Cardiac fibroblast (primary cell): ENCODE measurements at regions not wholly inside any gene's neighbourhood (a gene's known extent, or its start where the extent isn't known, plus 50 kb on each side); places are given as distances from the start of the nearest gene placed in this dataset.

Experiments
- DNase-seq, 2 donors: peaks; one replicate each; pipeline versions ENCODE4 v3.0.0 to v3.0.0-alpha.2; 2010; ENCODE audit warnings: low read depth in 2 of 2
- H3K4me3 ChIP-seq, 2 donors: replicated peaks in 1 of 2; 1 replicate in 1 of 2; 2 replicates in 1 of 2; pipeline ENCODE4 v1.5.1; 2011; ENCODE audit warnings: low read depth in 2 of 2, low read length in 2 of 2, mild to moderate bottlenecking in 2 of 2, moderate library complexity in 1 of 2
- CTCF ChIP-seq: IDR thresholded peaks from one replicate; pipeline ENCODE4 v1.5.1; 2011; ENCODE audit warnings: low read depth, mild to moderate bottlenecking, low read length, inconsistent platforms

DNA sequence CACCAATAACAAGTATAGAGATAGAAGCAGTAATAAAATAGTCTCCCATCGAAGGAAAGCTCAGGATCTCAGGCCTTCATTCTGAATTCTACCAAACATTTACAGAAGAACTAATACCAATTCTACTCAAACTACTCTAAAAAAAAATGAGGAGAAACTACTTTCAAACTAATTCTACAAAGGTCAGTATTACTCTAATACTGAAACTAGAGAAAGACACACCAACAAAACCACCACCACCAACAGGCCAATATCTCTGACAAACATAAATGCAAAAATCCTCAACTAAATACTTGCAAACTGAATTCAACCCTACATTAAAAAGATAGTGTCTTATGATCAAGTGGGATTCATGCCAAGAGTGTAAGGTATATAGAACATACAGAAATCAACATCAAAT is 1078.4 kb downstream of the KCNT2 start:
- no peak for TF ChIP-seq CTCF
- no peak overlapping the region for H3K4me3 ChIP-seq
- DNase-seq = no peak

- no peak overlapping the region for H3K4me3 ChIP-seq
- TF ChIP-seq CTCF = no peak
Observed at GRCh38 chr1:195520757-195521156, 1087.5 kb downstream of the KCNT2 start.

DNA sequence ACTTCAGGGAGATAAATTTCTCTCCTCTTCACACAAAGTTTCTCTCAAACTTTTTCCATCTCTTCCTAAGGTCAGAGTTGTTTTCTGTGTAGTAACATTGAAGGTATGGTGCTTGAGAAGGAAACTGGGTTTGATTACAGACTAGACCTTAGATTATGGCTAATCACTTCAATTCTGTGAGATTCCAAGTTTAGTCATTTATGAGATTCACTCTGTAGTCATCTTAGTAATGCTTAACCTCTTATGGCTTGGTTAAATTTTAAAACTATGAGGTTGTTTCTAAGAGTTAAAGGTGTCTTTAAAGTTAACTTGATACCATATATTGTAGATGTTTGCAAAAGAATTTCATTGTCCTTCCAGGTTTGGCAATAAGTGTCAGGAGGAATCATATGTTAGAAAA is 1092.2 kb downstream of the KCNT2 start:
- no peak for DNase-seq
- no peak for TF ChIP-seq CTCF
- H3K4me3 ChIP-seq = no peak overlapping the region

More at GRCh38 chr1:195520757-195521156, 1087.5 kb downstream of the KCNT2 start:
- DNase-seq = no peak

DNA sequence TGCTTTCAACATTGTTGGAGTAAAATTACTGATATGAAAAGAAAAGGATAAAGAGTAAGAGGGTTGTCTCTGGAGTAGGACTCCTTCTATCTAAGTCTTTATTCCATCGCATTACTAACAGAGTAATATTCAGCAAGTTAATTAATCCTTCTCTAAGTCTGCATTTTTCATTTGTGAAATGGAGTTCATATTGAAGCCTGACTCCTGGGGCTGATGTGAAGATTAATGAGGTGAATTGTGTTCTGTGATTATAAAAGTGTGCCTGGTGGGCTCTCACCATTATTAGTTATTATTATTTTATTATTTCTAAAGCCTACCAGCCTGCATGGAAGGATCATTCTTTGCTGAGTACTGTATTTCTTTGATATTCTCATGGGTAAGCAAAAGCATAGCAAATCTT is 1096.7 kb downstream of the KCNT2 start:
- no peak for TF ChIP-seq CTCF
- DNase-seq = no peak
- H3K4me3 ChIP-seq = no peak overlapping the region

DNA sequence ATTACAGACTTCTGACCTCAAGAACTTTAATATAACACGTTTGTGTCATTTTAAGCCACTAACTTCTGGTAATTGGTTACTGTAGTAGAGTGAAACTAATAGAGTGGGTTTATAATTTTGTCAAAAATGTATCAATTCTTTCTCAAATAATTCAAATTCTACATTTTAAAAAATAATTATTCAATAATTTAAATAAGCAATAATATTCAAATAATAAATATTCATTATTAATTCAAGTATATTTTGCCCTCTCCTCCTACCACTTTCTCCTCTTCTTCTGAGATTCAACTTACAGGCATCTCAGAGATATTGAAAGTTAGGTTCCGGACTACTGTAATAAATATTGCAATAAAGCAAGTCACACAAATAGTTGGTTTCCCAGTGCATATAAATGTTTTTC is 1107.1 kb downstream of the KCNT2 start:
- H3K4me3 ChIP-seq = no peak overlapping the region
- TF ChIP-seq CTCF = no peak
- no peak for DNase-seq

- no peak for DNase-seq
- TF ChIP-seq CTCF = no peak
- no peak overlapping the region for H3K4me3 ChIP-seq
Observed at GRCh38 chr1:195495720-195496635, 1112.3 kb downstream of the KCNT2 start.
